CD8-positive, alpha-beta memory T cell (primary cell): ENCODE measurements at regions not wholly inside any gene's neighbourhood (a gene's known extent, or its start where the extent isn't known, plus 50 kb on each side); places are given as distances from the start of the nearest gene placed in this dataset.
A peak's percentile ranks its signal among the peaks of the same experiment; 100 is the strongest.

Source experiments
- CTCF ChIA-PET: fragments of 350-600 bp; sonication (Branson Sonifier 250); formaldehyde crosslinking; loops from one replicate; lab custom pipeline; 2021; ENCODE audit warnings: antibody characterized with exemption; lab: Charles Lee
- POLR2A ChIA-PET: fragments of 350-600 bp; sonication (Branson Sonifier 250); formaldehyde crosslinking; loops from one replicate; lab custom pipeline; 2021; ENCODE audit warnings: antibody characterized with exemption; lab: Charles Lee
- DNase-seq, 5 donors: peaks; one replicate each; pipeline versions ENCODE4 v3.0.0 to v3.0.0-alpha.2; 2020 to 2022; ENCODE audit warnings: mixed read lengths in 1 of 5
- H3K27ac ChIP-seq: one replicate; pipeline ENCODE4 v1.7.0; 2013; ENCODE audit warnings: low read depth, mild to moderate bottlenecking, low read length, moderate library complexity
- H3K27me3 ChIP-seq: 2 replicates; pipeline ENCODE4 v1.7.0; 2013; ENCODE audit warnings: low read length, mild to moderate bottlenecking; ENCODE audit not compliant: insufficient read depth, poor library complexity, severe bottlenecking
- H3K36me3 ChIP-seq: 2 replicates; pipeline ENCODE4 v1.7.0; 2013; ENCODE audit warnings: mild to moderate bottlenecking, low read length, moderate library complexity; ENCODE audit not compliant: insufficient read depth
- H3K4me1 ChIP-seq: 2 replicates; pipeline ENCODE4 v1.7.0; 2013; ENCODE audit warnings: mild to moderate bottlenecking, low read length, moderate library complexity; ENCODE audit not compliant: insufficient read depth
- H3K4me3 ChIP-seq: 2 replicates; pipeline ENCODE4 v1.7.0; 2013; ENCODE audit warnings: mild to moderate bottlenecking, low read length
- H3K9me3 ChIP-seq: 2 replicates; pipeline ENCODE4 v1.7.0; 2013; ENCODE audit warnings: mild to moderate bottlenecking, low read length
- H3K27ac Mint-ChIP-seq, 8 donors: one replicate each; pipeline ENCODE4 v1.8.0; 2020 to 2021; ENCODE audit warnings: mixed read lengths in 8 of 8, mild to moderate bottlenecking in 6 of 8, inconsistent platforms in 3 of 8, moderate library complexity in 3 of 8
- H3K27me3 Mint-ChIP-seq, 2 donors: one replicate each; pipeline ENCODE4 v1.8.0; 2020 to 2021; ENCODE audit warnings: mixed read lengths in 2 of 2, mild to moderate bottlenecking in 1 of 2, moderate library complexity in 1 of 2
- H3K36me3 Mint-ChIP-seq, 3 donors: one replicate each; pipeline ENCODE4 v1.8.0; 2020 to 2021; ENCODE audit warnings: mixed read lengths in 3 of 3, inconsistent platforms in 1 of 3, mild to moderate bottlenecking in 1 of 3
- H3K4me1 Mint-ChIP-seq, 3 donors: one replicate each; pipeline ENCODE4 v1.8.0; 2020 to 2021; ENCODE audit warnings: mixed read lengths in 3 of 3, inconsistent platforms in 1 of 3, mild to moderate bottlenecking in 1 of 3
- H3K4me3 Mint-ChIP-seq, 7 donors: one replicate each; pipeline ENCODE4 v1.8.0; 2020 to 2021; ENCODE audit warnings: mixed read lengths in 7 of 7, mild to moderate bottlenecking in 6 of 7, moderate library complexity in 4 of 7, inconsistent platforms in 2 of 7
- H3K9me3 Mint-ChIP-seq, 5 donors: one replicate each; pipeline ENCODE4 v1.8.0; 2020 to 2022; ENCODE audit warnings: mixed read lengths in 5 of 5, mild to moderate bottlenecking in 3 of 5, moderate library complexity in 2 of 5, inconsistent platforms in 1 of 5

- Histone ChIP-seq H3K4me3 (no peak overlapping the region), H3K9me3 (no peaks in the 10 kb centered on the region), H3K27ac (no peak overlapping the region), H3K36me3 (no peaks in the 10 kb centered on the region), H3K4me1 (peaks cover 29% of the 10 kb centered on the region), H3K27me3 (no peaks in the 10 kb centered on the region)
- H3K4me1 Mint-ChIP-seq, result peaks cover 25 to 41% (median 35%) of the 10 kb centered on the region in 3 donors
- no peak for DNase-seq
- peaks cover 0 to 2% (median 0%) of the 10 kb centered on the region in 5 donors for H3K9me3 Mint-ChIP-seq
- ChIA-PET CTCF (no interaction called here), POLR2A (no interaction called here)
- H3K36me3 Mint-ChIP-seq, result peaks cover 0 to 3% (median 0%) of the 10 kb centered on the region in 3 donors
- no peaks in the 10 kb centered on the region for H3K27me3 Mint-ChIP-seq
- no peak overlapping the region for H3K27ac Mint-ChIP-seq
- no peak overlapping the region for H3K4me3 Mint-ChIP-seq
These were observed 227.6 kb upstream of the FOXN3 start for GRCh38 chr14:89644641-89645040.

GRCh38 chr14:89641495-89642175 is 224.6 kb upstream of the FOXN3 start:
- CTCF ChIA-PET, result interaction anchor here (1.1 to 1.2 kb wide), 2 partner anchors 12 to 79 kb away, joined by 3 to 4 read pairs; no protein-coding TSS in a partner anchor
- peak in 1 of 5 donors; percentile 20 for DNase-seq
- Mint-ChIP-seq H3K4me1 (peaks cover 35 to 56% (median 56%) of the 10 kb centered on the region in 3 donors), H3K27ac (peak overlapping the region; percentile 39 to 92 (median 86)), H3K36me3 (peaks cover 0 to 3% (median 0%) of the 10 kb centered on the region in 3 donors), H3K27me3 (peaks cover 0 to 1% of the 10 kb centered on the region in 2 donors), H3K4me3 (peak overlapping the region; percentile 0 to 78 (median 64)), H3K9me3 (peaks cover 0 to 2% (median 0%) of the 10 kb centered on the region in 5 donors)
- Histone ChIP-seq H3K27me3 (no peaks in the 10 kb centered on the region), H3K4me1 (peaks cover 43% of the 10 kb centered on the region), H3K4me3 (peak overlapping the region; percentile 24), H3K36me3 (no peaks in the 10 kb centered on the region), H3K9me3 (no peaks in the 10 kb centered on the region), H3K27ac (peak overlapping the region; percentile 5)
- POLR2A ChIA-PET, result interaction anchor here (0.6 to 1.3 kb wide), 3 partner anchors 11 to 23 kb away, joined by 3 to 5 read pairs (median 3); no protein-coding TSS in a partner anchor

- no peak overlapping the region for H3K4me3 ChIP-seq
- H3K4me3 Mint-ChIP-seq, result peak overlapping the region in 4 of 7 donors; percentile 1 to 37 (median 17)
- peaks cover 35 to 56% (median 56%) of the 10 kb centered on the region in 3 donors for H3K4me1 Mint-ChIP-seq
These were observed 223.1 kb upstream of the FOXN3 start for GRCh38 chr14:89640141-89640540.

GRCh38 chr14:89639687-89640086 is 222.7 kb upstream of the FOXN3 start:
- H3K4me1 Mint-ChIP-seq, result peaks cover 35 to 56% (median 56%) of the 10 kb centered on the region in 3 donors
- no peaks in the 10 kb centered on the region for H3K9me3 ChIP-seq
- peaks cover 43% of the 10 kb centered on the region for H3K4me1 ChIP-seq
- H3K27me3 ChIP-seq, result no peaks in the 10 kb centered on the region
- H3K9me3 Mint-ChIP-seq, result peaks cover 0 to 2% (median 0%) of the 10 kb centered on the region in 5 donors
- H3K36me3 Mint-ChIP-seq, result peaks cover 0 to 3% (median 0%) of the 10 kb centered on the region in 3 donors
- ChIA-PET POLR2A (no interaction called here), CTCF (no interaction called here)
- H3K36me3 ChIP-seq, result no peaks in the 10 kb centered on the region
- peak overlapping the region in 6 of 8 donors; percentile 2 to 83 (median 28) for H3K27ac Mint-ChIP-seq
- H3K4me3 Mint-ChIP-seq, result peak overlapping the region in 1 of 7 donors; percentile 1
- no peak overlapping the region for H3K27ac ChIP-seq
- no peak for DNase-seq
- no peak overlapping the region for H3K4me3 ChIP-seq
- H3K27me3 Mint-ChIP-seq, result peaks cover 0 to 1% of the 10 kb centered on the region in 2 donors

More at GRCh38 chr14:89640141-89640540, 223.1 kb upstream of the FOXN3 start:
- Histone ChIP-seq H3K36me3 (no peaks in the 10 kb centered on the region), H3K27ac (no peak overlapping the region), H3K27me3 (no peaks in the 10 kb centered on the region), H3K9me3 (no peaks in the 10 kb centered on the region), H3K4me1 (peaks cover 43% of the 10 kb centered on the region)
- H3K36me3 Mint-ChIP-seq, result peaks cover 0 to 3% (median 0%) of the 10 kb centered on the region in 3 donors
- peaks cover 0 to 2% (median 0%) of the 10 kb centered on the region in 5 donors for H3K9me3 Mint-ChIP-seq
- H3K27me3 Mint-ChIP-seq, result peaks cover 0 to 1% of the 10 kb centered on the region in 2 donors
- peak overlapping the region in 7 of 8 donors; percentile 2 to 83 (median 26) for H3K27ac Mint-ChIP-seq
- no peak for DNase-seq
- ChIA-PET POLR2A (no interaction called here), CTCF (no interaction called here)

GRCh38 chr14:89638891-89639290 is 221.9 kb upstream of the FOXN3 start:
- Histone ChIP-seq H3K27me3 (no peaks in the 10 kb centered on the region), H3K27ac (no peak overlapping the region), H3K9me3 (no peaks in the 10 kb centered on the region), H3K36me3 (no peaks in the 10 kb centered on the region), H3K4me3 (peak overlapping the region; percentile 35), H3K4me1 (peaks cover 43% of the 10 kb centered on the region)
- CTCF ChIA-PET, result interaction anchor here (1.2 kb wide), 1 partner anchor 127 kb away, joined by 4 read pairs; no protein-coding TSS in a partner anchor
- DNase-seq, result no peak
- peak overlapping the region in 6 of 8 donors; percentile 6 to 81 (median 52) for H3K27ac Mint-ChIP-seq
- POLR2A ChIA-PET, result interaction anchor here (0.8 to 1.0 kb wide), 2 partner anchors 17 to 20 kb away, joined by 3 read pairs; no protein-coding TSS in a partner anchor
- H3K9me3 Mint-ChIP-seq, result peaks cover 0 to 2% (median 0%) of the 10 kb centered on the region in 5 donors
- H3K4me1 Mint-ChIP-seq, result peaks cover 35 to 56% (median 56%) of the 10 kb centered on the region in 3 donors
- peak overlapping the region in 6 of 7 donors; percentile 17 to 75 (median 52) for H3K4me3 Mint-ChIP-seq
- H3K36me3 Mint-ChIP-seq, result peaks cover 0 to 3% (median 0%) of the 10 kb centered on the region in 3 donors
- H3K27me3 Mint-ChIP-seq, result peaks cover 0 to 1% of the 10 kb centered on the region in 2 donors

GRCh38 chr14:89637581-89637980 is 220.5 kb upstream of the FOXN3 start:
- Mint-ChIP-seq H3K9me3 (no peaks in the 10 kb centered on the region), H3K36me3 (peaks cover 0 to 1% (median 0%) of the 10 kb centered on the region in 3 donors), H3K4me1 (peaks cover 34 to 51% (median 48%) of the 10 kb centered on the region in 3 donors), H3K27ac (peak overlapping the region in 2 of 8 donors; percentile 35 to 81), H3K27me3 (peaks cover 0 to 1% of the 10 kb centered on the region in 2 donors), H3K4me3 (no peak overlapping the region)
- no peaks in the 10 kb centered on the region for H3K36me3 ChIP-seq
- no peak overlapping the region for H3K4me3 ChIP-seq
- no peak overlapping the region for H3K27ac ChIP-seq
- POLR2A ChIA-PET, result no interaction called here
- no peak for DNase-seq
- H3K4me1 ChIP-seq, result peaks cover 43% of the 10 kb centered on the region
- H3K9me3 ChIP-seq, result no peaks in the 10 kb centered on the region
- CTCF ChIA-PET, result no interaction called here
- no peaks in the 10 kb centered on the region for H3K27me3 ChIP-seq

- Mint-ChIP-seq H3K4me3 (no peak overlapping the region), H3K36me3 (peaks cover 0 to 1% (median 0%) of the 10 kb centered on the region in 3 donors), H3K4me1 (peaks cover 28 to 42% (median 42%) of the 10 kb centered on the region in 3 donors), H3K27ac (no peak overlapping the region), H3K27me3 (peaks cover 0 to 1% of the 10 kb centered on the region in 2 donors), H3K9me3 (no peaks in the 10 kb centered on the region)
- CTCF ChIA-PET, result no interaction called here
- no peak overlapping the region for H3K4me3 ChIP-seq
- DNase-seq, result no peak
- POLR2A ChIA-PET, result no interaction called here
- no peaks in the 10 kb centered on the region for H3K9me3 ChIP-seq
- peaks cover 36% of the 10 kb centered on the region for H3K4me1 ChIP-seq
- no peaks in the 10 kb centered on the region for H3K36me3 ChIP-seq
- H3K27ac ChIP-seq, result no peak overlapping the region
- no peaks in the 10 kb centered on the region for H3K27me3 ChIP-seq
These were observed 218.6 kb upstream of the FOXN3 start for GRCh38 chr14:89635615-89636014.

- Mint-ChIP-seq H3K4me3 (no peak overlapping the region), H3K36me3 (no peaks in the 10 kb centered on the region), H3K4me1 (peaks cover 25 to 41% (median 40%) of the 10 kb centered on the region in 3 donors), H3K9me3 (no peaks in the 10 kb centered on the region), H3K27ac (peak overlapping the region in 1 of 8 donors; percentile 48), H3K27me3 (no peaks in the 10 kb centered on the region)
- ChIA-PET CTCF (no interaction called here), POLR2A (no interaction called here)
- Histone ChIP-seq H3K4me3 (no peak overlapping the region), H3K4me1 (peaks cover 36% of the 10 kb centered on the region), H3K36me3 (no peaks in the 10 kb centered on the region), H3K9me3 (no peaks in the 10 kb centered on the region), H3K27ac (no peak overlapping the region), H3K27me3 (no peaks in the 10 kb centered on the region)
- no peak for DNase-seq
These were observed 217.0 kb upstream of the FOXN3 start for GRCh38 chr14:89634037-89634436.
